A673 (cell line): ENCODE measurements at regions not wholly inside any gene's neighbourhood (a gene's known extent, or its start where the extent isn't known, plus 50 kb on each side); places are given as distances from the start of the nearest gene placed in this dataset.

Source experiments
- BruUV-seq: library from RNA; stranded (reverse); fragments of 400-500 nt; replicated peaks from 2 replicates; lab custom pipeline; 2021; lab: Mats Ljungman, UMichigan
- CTCF ChIA-PET: fragments of 300-600 bp; sonication (Branson Sonifier 250); formaldehyde crosslinking; loops from one replicate; lab custom pipeline; 2022; ENCODE audit warnings: antibody characterized with exemption; lab: Charles Lee
- POLR2A ChIA-PET: fragments of 300-600 bp; sonication (Branson Sonifier 250); formaldehyde crosslinking; loops from one replicate; lab custom pipeline; 2022; ENCODE audit warnings: antibody characterized with exemption; ENCODE audit not compliant: low non-redundant PET; lab: Charles Lee
- DNase-seq: peaks from one replicate; pipeline ENCODE4 v3.0.0-alpha.2; 2015; ENCODE audit warnings: low spot score
- H3K27ac ChIP-seq: fragments of 200-600 bp; sonication (generic); 2 replicates; pipeline ENCODE4 v1.5.1; 2016; ENCODE audit warnings: mixed run types, low read depth, mild to moderate bottlenecking, mixed read lengths, antibody characterized with exemption, low read length; ENCODE audit not compliant: poor library complexity, severe bottlenecking
- H3K27me3 ChIP-seq: fragments of 200-600 bp; sonication (generic); replicated peaks from 2 replicates; pipeline ENCODE4 v1.6.1; 2017; ENCODE audit warnings: mixed run types, low read depth, mild to moderate bottlenecking, mixed read lengths, antibody characterized with exemption, low read length; ENCODE audit not compliant: insufficient read depth, poor library complexity
- H3K36me3 ChIP-seq: fragments of 200-600 bp; sonication (generic); 2 replicates; pipeline ENCODE4 v1.6.1; 2016; ENCODE audit warnings: mixed run types, mild to moderate bottlenecking, mixed read lengths, antibody characterized with exemption, low read length; ENCODE audit not compliant: insufficient read depth, poor library complexity, severe bottlenecking
- H3K4me1 ChIP-seq: fragments of 200-600 bp; sonication (generic); 2 replicates; pipeline ENCODE4 v1.6.1; 2017; ENCODE audit warnings: mixed run types, mild to moderate bottlenecking, mixed read lengths, antibody characterized with exemption, low read length; ENCODE audit not compliant: insufficient read depth, poor library complexity, severe bottlenecking
- H3K4me3 ChIP-seq: fragments of 200-600 bp; sonication (generic); 2 replicates; pipeline ENCODE4 v1.5.1; 2016; ENCODE audit warnings: low read depth, mixed run types, mild to moderate bottlenecking, mixed read lengths, low read length; ENCODE audit not compliant: poor library complexity, severe bottlenecking
- H3K9me3 ChIP-seq: fragments of 200-600 bp; sonication (generic); 2 replicates; pipeline ENCODE4 v1.6.1; 2016; ENCODE audit warnings: mixed run types, low read depth, mild to moderate bottlenecking, mixed read lengths, antibody characterized with exemption, low read length; ENCODE audit not compliant: poor library complexity, severe bottlenecking
- CTCF ChIP-seq: fragments of 300-800, 200-600 bp; sonication (generic); conservative IDR thresholded peaks from 2 replicates; pipeline ENCODE4 v1.5.1; 2017; ENCODE audit warnings: low read depth, mild to moderate bottlenecking, antibody characterized with exemption, low read length, moderate library complexity, mixed read lengths
- EZH2 ChIP-seq: fragments of 200-600 bp; sonication (generic); IDR thresholded peaks from 2 replicates; pipeline ENCODE4 v1.6.1; 2017; ENCODE audit warnings: borderline replicate concordance, low read depth, mild to moderate bottlenecking, mixed read lengths, antibody characterized with exemption, low read length; ENCODE audit not compliant: poor library complexity, severe bottlenecking
- intact Hi-C: fragments of 100-400 bp; cut with micrococcal nuclease; formaldehyde crosslinking; loops from one replicate; pipeline ENCODE4 v1.10.0; 2022; ENCODE audit not compliant: unreplicated experiment

- intact Hi-C loops: no loop called here
- Histone ChIP-seq H3K4me1 (peaks cover 11% of the 10 kb centered on the region), H3K36me3 (no peaks in the 10 kb centered on the region), H3K9me3 (peaks cover 7% of the 10 kb centered on the region), H3K4me3 (peak overlapping the region; percentile 26), H3K27me3 (no peaks in the 10 kb centered on the region), H3K27ac (peak overlapping the region; percentile 75)
- ChIA-PET CTCF (no interaction called here), POLR2A (no interaction called here)
- BruUV-seq: no TSS peak
- no peak for TF ChIP-seq CTCF
- no peak for TF ChIP-seq EZH2
- peak; percentile 82 for DNase-seq
Observed at GRCh38 chr18:66682855-66683322, 79.0 kb upstream of the CDH19 start.

GRCh38 chr18:66676699-66677098 is 72.8 kb upstream of the CDH19 start:
- Histone ChIP-seq H3K9me3 (no peaks in the 10 kb centered on the region), H3K36me3 (no peaks in the 10 kb centered on the region), H3K4me3 (no peak overlapping the region), H3K27ac (no peak overlapping the region), H3K4me1 (no peaks in the 10 kb centered on the region), H3K27me3 (no peaks in the 10 kb centered on the region)
- ChIA-PET POLR2A (no interaction called here), CTCF (no interaction called here)
- no peak for DNase-seq
- BruUV-seq: no TSS peak
- intact Hi-C loops: no loop called here
- TF ChIP-seq EZH2: no peak
- no peak for TF ChIP-seq CTCF

GRCh38 chr18:66674286-66674685 is 70.4 kb upstream of the CDH19 start:
- Histone ChIP-seq H3K36me3 (no peaks in the 10 kb centered on the region), H3K27me3 (no peaks in the 10 kb centered on the region), H3K4me3 (no peak overlapping the region), H3K27ac (no peak overlapping the region), H3K4me1 (no peaks in the 10 kb centered on the region), H3K9me3 (no peaks in the 10 kb centered on the region)
- DNase-seq: no peak
- TF ChIP-seq CTCF (no peak), EZH2 (no peak)
- ChIA-PET CTCF (no interaction called here), POLR2A (no interaction called here)
- BruUV-seq: no TSS peak
- intact Hi-C loops: no loop called here
